ENCODE measurements at regions not wholly inside any gene's neighbourhood (a gene's known extent, or its start where the extent isn't known, plus 50 kb on each side); places are given as distances from the start of the nearest gene placed in this dataset.
"Not testable (repeated sequence)": the region's sequence is repeated elsewhere in the genome, so short reads cannot be mapped to it uniquely, and the experiment has no call there.

DNA sequence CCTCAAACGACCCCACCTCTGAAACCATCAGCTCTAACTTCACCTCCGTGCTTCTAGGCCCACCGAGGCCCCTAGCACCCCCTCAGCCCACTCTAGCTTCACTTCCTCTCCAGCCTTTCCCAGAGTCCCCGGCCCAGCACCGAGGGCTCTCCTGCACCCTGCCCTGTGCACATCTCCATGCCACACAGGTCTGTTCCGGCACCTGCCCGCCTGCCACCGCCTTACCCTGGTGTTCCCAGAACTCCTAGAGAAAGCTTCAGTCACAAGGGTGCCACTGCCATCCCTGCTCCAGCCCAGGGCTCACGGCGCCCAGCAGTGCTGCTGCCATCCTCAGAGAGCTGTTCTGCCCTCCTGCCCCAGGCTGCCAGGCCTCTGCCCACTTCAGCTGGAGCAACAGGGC, 61.3 kb upstream of the INSIG1 start:
- TF ChIP-seq POLR2A (IDR thresholded peaks at IDR 0.05) (no peak), POLR2AphosphoS5 (IDR thresholded peaks at IDR 0.05) (no peak), EP300 (IDR thresholded peaks at IDR 0.05) (no peak)
- TF ChIP-seq, protein P1, sequence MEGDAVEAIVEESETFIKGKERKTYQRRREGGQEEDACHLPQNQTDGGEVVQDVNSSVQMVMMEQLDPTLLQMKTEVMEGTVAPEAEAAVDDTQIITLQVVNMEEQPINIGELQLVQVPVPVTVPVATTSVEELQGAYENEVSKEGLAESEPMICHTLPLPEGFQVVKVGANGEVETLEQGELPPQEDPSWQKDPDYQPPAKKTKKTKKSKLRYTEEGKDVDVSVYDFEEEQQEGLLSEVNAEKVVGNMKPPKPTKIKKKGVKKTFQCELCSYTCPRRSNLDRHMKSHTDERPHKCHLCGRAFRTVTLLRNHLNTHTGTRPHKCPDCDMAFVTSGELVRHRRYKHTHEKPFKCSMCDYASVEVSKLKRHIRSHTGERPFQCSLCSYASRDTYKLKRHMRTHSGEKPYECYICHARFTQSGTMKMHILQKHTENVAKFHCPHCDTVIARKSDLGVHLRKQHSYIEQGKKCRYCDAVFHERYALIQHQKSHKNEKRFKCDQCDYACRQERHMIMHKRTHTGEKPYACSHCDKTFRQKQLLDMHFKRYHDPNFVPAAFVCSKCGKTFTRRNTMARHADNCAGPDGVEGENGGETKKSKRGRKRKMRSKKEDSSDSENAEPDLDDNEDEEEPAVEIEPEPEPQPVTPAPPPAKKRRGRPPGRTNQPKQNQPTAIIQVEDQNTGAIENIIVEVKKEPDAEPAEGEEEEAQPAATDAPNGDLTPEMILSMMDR (IDR thresholded peaks at IDR 0.05), result no peak
- peak; percentile 27 to 43 for ATAC-seq (ENCODE audit: low FRiP score in 2 of 2)
- WGBS, 2 donors, result 82 to 88% methylated on average over 5 to 10 of the region's 10 CpGs

DNA sequence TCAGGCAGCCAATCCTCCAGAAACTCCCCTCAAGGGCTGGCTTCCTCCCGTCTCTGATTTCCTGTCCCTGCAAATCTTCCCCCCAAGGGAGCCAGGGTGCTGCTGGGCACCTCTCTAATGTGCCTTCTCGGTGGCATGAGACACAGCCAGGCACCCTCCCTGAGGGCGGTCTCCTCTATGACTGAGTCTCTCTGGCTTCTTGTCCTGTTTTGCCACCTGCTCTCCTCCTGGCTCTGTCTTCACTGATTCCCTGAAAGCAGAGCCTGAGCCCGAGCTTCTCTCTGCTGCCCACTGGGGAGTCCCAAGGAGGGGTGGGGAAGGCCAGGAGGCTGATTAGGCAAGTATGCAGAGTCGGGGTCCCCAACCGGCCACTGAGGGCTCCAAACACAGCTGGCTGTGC, 60.4 kb upstream of the INSIG1 start:
- no peak for TF ChIP-seq POLR2AphosphoS5 (IDR thresholded peaks at IDR 0.05)
- H3K4me3 ChIP-seq, result no peak overlapping the region
- H3K9me3 ChIP-seq, result no peaks in the 10 kb centered on the region
- no peaks in the 10 kb centered on the region for H3K4me1 ChIP-seq
- 81% methylated on average over 5 to 6 of the region's 6 CpGs for WGBS, 2 donors
- no peak overlapping the region for H3K27ac ChIP-seq
- ATAC-seq (ENCODE audit: low FRiP score in 2 of 2) (peak in 1 of 2 donors; percentile 59), DNase-seq (no peak)
- H3K27me3 ChIP-seq, result no peaks in the 10 kb centered on the region
- H3K36me3 ChIP-seq, result no peaks in the 10 kb centered on the region

More for the DNA sequence above, 61.3 kb upstream of the INSIG1 start:
- no peaks in the 10 kb centered on the region for H3K27me3 ChIP-seq
- no peak overlapping the region for H3K27ac ChIP-seq
- DNase-seq, result peak in 1 of 2 donors; percentile 70
- H3K36me3 ChIP-seq, result no peaks in the 10 kb centered on the region
- no peak overlapping the region for H3K4me3 ChIP-seq
- no peaks in the 10 kb centered on the region for H3K4me1 ChIP-seq
- H3K9me3 ChIP-seq, result no peaks in the 10 kb centered on the region

DNA sequence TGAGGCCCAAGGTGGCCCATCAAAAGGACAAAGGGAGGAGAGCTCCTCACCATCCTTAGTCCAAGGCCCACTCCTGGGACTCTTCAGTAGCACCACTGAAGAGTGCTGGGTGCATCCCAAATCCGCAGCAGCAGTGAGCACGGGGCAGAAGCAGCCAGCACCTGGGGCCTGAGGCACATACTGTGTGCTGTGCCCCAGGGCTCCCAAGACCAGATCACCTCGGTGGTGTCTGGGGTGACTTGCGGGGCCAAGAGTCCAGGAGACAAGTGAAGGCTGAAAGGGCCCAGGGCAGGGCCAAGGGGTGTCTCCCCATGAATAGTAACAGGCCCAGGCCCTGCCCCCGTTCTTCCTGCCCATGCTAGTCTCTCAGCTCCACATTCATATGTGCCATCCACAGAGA, 59.9 kb upstream of the INSIG1 start:
- Histone ChIP-seq H3K36me3 (no peaks in the 10 kb centered on the region), H3K9me3 (no peaks in the 10 kb centered on the region), H3K4me3 (no peak overlapping the region), H3K27ac (no peak overlapping the region), H3K27me3 (no peaks in the 10 kb centered on the region), H3K4me1 (no peaks in the 10 kb centered on the region)
- DNase-seq (no peak), ATAC-seq (ENCODE audit: low FRiP score in 2 of 2) (peak in 1 of 2 donors; percentile 75)
- 78 to 99% methylated on average over 3 to 5 of the region's 5 CpGs for WGBS, 2 donors
- no peak for TF ChIP-seq POLR2AphosphoS5 (IDR thresholded peaks at IDR 0.05)

DNA sequence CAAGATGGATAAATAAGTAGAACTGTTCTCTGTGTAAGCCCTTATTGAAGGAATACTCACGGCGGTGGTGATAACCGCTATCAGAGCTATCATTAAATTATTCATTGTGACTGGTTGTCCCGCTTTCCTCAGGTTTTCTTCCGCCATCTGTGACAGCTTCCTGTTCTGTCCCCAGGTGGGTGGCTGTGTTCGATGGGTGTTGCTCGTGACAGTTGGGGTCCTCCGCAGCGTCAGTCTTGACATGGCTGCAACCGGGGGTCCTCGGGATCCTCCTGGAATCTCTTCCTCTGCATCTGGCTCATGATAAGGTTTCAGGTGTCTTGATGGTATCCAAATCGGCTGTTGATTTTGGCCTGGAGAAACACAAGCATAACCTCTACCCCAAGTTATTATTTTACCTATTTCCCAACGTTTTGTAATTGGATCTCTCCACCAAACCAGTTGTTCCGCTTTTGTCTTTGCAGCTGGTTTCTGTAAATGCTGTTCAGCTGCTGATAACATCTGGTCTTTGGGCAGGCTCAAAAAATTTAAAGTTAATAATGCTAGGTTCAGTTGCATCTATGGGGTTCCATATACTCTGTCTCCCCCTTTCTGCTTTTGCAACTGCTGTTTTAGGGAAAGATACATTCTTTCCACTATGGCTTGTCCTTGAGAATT, 58.1 kb upstream of the INSIG1 start:
- not testable (repeated sequence) for H3K27me3 ChIP-seq; H3K4me3 ChIP-seq; H3K9me3 ChIP-seq; H3K4me1 ChIP-seq; H3K27ac ChIP-seq; H3K36me3 ChIP-seq; ATAC-seq (ENCODE audit: low FRiP score in 2 of 2); DNase-seq
- WGBS, 2 donors, result 60 to 79% methylated on average over 13 to 14 of the region's 14 CpGs

DNA sequence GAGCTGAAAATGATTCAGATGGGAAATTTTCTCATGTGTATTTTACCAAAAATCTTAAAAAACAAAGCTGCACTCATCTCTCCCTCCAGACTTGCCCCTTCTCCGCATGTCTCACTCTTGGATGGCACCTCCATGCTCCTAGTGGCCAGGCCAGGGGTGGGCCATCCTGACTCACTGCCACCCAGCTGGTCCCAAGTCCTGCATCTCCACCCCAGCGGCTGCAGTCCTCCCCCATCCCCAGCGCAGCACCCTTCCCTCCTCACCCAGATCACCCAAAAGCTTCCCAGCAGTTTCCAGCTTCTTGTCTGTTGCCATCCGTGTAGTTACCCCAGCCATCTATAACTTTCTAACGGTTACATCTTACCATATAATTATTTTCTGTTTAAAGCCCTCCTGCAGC, 53.0 kb upstream of the INSIG1 start:
- TF ChIP-seq POLR2AphosphoS5 (IDR thresholded peaks at IDR 0.05) (no peak), POLR2A (IDR thresholded peaks at IDR 0.05) (no peak), EP300 (IDR thresholded peaks at IDR 0.05) (no peak)
- TF ChIP-seq, protein P1 (IDR thresholded peaks at IDR 0.05), result no peak
- 92 to 94% methylated on average over 5 of the region's 5 CpGs for WGBS, 2 donors
- no peak for DNase-seq

DNA sequence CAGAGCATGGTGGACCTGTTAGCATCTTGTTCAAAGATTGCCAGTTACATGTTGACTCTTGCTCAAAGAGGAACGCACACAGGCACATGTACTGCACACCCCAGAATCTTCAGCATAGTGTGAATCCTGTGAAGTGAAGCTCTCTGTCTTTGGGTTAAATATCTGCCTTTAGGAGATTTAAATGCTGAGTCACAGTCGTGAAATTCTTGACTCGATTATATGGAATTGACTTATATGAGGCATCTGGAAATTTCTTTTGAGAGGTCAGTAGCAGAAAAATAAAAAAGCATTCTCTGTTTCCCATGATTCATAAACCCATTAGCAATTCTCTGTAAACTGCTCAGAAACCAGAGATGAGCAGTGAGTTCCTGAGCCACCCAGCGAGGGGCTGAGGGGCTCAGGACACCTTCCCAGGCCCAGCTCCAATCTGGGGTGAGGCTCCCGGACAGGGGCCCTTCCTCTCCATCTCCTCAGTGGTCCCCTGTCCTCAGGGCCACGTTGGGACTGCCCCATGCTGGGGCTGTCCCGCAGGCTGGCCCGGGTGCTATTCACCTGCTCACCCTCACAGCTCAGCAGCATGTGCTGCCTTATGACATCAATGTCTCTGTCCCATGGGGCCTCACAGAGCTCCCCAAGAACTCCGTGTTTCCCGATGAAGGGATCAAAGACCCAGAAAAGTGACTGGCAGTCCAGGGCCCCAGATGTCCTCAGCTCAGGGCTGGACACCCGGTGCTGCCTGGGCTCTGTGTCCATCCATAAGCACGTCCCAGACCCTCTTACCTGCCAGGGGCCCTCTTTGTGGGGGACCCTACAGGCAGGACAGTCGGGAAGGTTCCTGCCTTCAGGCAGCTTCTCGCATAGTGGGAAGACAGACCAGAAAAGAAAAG, 50.0 kb upstream of the INSIG1 start:
- Histone ChIP-seq H3K27ac (no peak overlapping the region), H3K4me3 (no peak overlapping the region), H3K4me1 (no peaks in the 10 kb centered on the region), H3K27me3 (no peaks in the 10 kb centered on the region), H3K36me3 (no peaks in the 10 kb centered on the region), H3K9me3 (no peaks in the 10 kb centered on the region)
- 85 to 87% methylated on average over 10 to 14 of the region's 14 CpGs for WGBS, 2 donors
- DNase-seq, result no peak
- TF ChIP-seq POLR2AphosphoS5 (IDR thresholded peaks at IDR 0.05) (no peak), POLR2A (IDR thresholded peaks at IDR 0.05) (no peak), EP300 (IDR thresholded peaks at IDR 0.05) (no peak)
- TF ChIP-seq, protein P1 (IDR thresholded peaks at IDR 0.05), result no peak
- ATAC-seq (ENCODE audit: low FRiP score in 2 of 2), result no peak

More for the DNA sequence above, 53.0 kb upstream of the INSIG1 start:
- Histone ChIP-seq H3K4me3 (no peak overlapping the region), H3K36me3 (no peaks in the 10 kb centered on the region), H3K4me1 (no peaks in the 10 kb centered on the region), H3K27me3 (no peaks in the 10 kb centered on the region), H3K9me3 (no peaks in the 10 kb centered on the region), H3K27ac (no peak overlapping the region)
- ATAC-seq (ENCODE audit: low FRiP score in 2 of 2), result no peak
